Body of pancreas (tissue), 4 donors: ENCODE measurements at regions not wholly inside any gene's neighbourhood (a gene's known extent, or its start where the extent isn't known, plus 50 kb on each side); places are given as distances from the start of the nearest gene placed in this dataset.

ENCODE experiments used
- ATAC-seq: fragments of 150-250 bp; one replicate; pipeline ENCODE4 v1.9.1; 2016
- DNase-seq, 4 donors: peaks; one replicate each; pipeline ENCODE4 v3.0.0-alpha.2; 2019
- H3K27ac ChIP-seq, 4 donors: fragments of 200-600 bp; sonication (generic); 1 replicate in 3 of 4; 2 replicates in 1 of 4; pipeline versions ENCODE4 v1.5.1 to v1.6.1; 2016 to 2019; ENCODE audit warnings: mild to moderate bottlenecking in 1 of 4, mixed read lengths in 1 of 4, moderate library complexity in 1 of 4
- H3K27me3 ChIP-seq, 2 donors: fragments of 200-600 bp; sonication (generic); one replicate each; pipeline ENCODE4 v1.6.0; 2016; ENCODE audit warnings: mild to moderate bottlenecking in 1 of 2
- H3K36me3 ChIP-seq, 2 donors: fragments of 200-600 bp; sonication (generic); replicated peaks in 1 of 2; 2 replicates each; pipeline ENCODE4 v1.5.1; 2016; ENCODE audit warnings: low read depth in 2 of 2; ENCODE audit not compliant: insufficient read depth in 1 of 2
- H3K4me1 ChIP-seq: fragments of 200-600 bp; sonication (generic); one replicate; pipeline ENCODE4 v1.6.0; 2016
- H3K4me3 ChIP-seq, 2 donors: fragments of 200-600 bp; sonication (generic); 1 replicate in 1 of 2; 2 replicates in 1 of 2; pipeline ENCODE4 v1.5.1; 2016 to 2019
- H3K9me3 ChIP-seq, 3 donors: fragments of 200-600 bp; sonication (generic); 1 replicate in 2 of 3; 2 replicates in 1 of 3; pipeline ENCODE4 v1.5.1; 2016
- POLR2A ChIP-seq, 3 donors: fragments of 450-650 bp; IDR thresholded peaks; one replicate each; pipeline ENCODE4 v1.6.1; 2016; ENCODE audit warnings: antibody characterized with exemption in 3 of 3, mild to moderate bottlenecking in 2 of 3
- WGBS, 2 donors: methylation state at CpG; one replicate each; pipeline ENCODE4 v1.1.5; 2017; 5-methylcytosine and 5-hydroxymethylcytosine counted together
- intact Hi-C: fragments of 100-400 bp; cut with DNase I; formaldehyde crosslinking; loops from one replicate; pipeline ENCODE4 v1.15.1; 2023
- TF ChIP-seq, protein P1 (sequence below), 7 experiments: fragments of 450-650 bp in 4 of 7; fragments of 200-600 bp in 3 of 7; sonication (generic) in 3 of 7; IDR thresholded peaks; one replicate each; pipeline ENCODE4 v1.5.1; 2016 to 2019; ENCODE audit warnings: antibody characterized with exemption in 7 of 7

DNA sequence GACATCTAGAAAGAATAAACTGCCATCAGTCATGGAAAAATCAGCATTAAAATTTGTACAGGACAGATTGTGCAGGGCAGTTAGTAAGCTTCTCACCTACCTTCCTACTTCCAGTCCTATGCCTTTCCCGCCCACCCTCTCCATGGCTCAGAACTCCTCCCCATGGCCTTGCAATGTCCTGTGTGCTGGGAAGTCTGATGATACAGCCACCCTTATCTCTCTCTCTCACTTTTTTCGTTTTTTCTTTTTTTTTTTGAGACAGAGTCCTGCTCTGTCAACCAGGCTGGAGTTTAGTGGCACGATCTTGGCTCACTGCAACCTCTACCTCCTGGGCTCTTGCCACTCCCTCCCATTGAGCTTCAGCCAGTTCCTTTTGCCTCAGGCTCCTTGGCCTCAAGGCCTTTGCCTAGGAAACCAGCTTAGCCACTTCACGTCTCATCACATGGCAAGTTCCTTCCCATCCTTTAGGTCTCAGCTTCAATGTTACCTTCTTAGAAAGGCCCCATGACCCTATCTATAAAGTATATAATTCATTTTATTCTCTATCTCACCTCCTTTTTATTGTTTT, 259.7 kb downstream of the NKX6-1 start:
- no peaks in the 10 kb centered on the region for H3K27me3 ChIP-seq
- no peak overlapping the region for H3K27ac ChIP-seq
- intact Hi-C loops, result no loop called here
- WGBS, 2 donors, result 55 to 57% methylated on average over 4 of the region's 4 CpGs
- no peaks in the 10 kb centered on the region for H3K4me1 ChIP-seq
- no peaks in the 10 kb centered on the region for H3K9me3 ChIP-seq
- no peak for DNase-seq
- H3K4me3 ChIP-seq, result no peak overlapping the region
- no peaks in the 10 kb centered on the region for H3K36me3 ChIP-seq
- no peak for TF ChIP-seq POLR2A (IDR thresholded peaks at IDR 0.05)
- TF ChIP-seq, protein P1, sequence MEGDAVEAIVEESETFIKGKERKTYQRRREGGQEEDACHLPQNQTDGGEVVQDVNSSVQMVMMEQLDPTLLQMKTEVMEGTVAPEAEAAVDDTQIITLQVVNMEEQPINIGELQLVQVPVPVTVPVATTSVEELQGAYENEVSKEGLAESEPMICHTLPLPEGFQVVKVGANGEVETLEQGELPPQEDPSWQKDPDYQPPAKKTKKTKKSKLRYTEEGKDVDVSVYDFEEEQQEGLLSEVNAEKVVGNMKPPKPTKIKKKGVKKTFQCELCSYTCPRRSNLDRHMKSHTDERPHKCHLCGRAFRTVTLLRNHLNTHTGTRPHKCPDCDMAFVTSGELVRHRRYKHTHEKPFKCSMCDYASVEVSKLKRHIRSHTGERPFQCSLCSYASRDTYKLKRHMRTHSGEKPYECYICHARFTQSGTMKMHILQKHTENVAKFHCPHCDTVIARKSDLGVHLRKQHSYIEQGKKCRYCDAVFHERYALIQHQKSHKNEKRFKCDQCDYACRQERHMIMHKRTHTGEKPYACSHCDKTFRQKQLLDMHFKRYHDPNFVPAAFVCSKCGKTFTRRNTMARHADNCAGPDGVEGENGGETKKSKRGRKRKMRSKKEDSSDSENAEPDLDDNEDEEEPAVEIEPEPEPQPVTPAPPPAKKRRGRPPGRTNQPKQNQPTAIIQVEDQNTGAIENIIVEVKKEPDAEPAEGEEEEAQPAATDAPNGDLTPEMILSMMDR (IDR thresholded peaks at IDR 0.05), result no peak
- ATAC-seq, result no peak

DNA sequence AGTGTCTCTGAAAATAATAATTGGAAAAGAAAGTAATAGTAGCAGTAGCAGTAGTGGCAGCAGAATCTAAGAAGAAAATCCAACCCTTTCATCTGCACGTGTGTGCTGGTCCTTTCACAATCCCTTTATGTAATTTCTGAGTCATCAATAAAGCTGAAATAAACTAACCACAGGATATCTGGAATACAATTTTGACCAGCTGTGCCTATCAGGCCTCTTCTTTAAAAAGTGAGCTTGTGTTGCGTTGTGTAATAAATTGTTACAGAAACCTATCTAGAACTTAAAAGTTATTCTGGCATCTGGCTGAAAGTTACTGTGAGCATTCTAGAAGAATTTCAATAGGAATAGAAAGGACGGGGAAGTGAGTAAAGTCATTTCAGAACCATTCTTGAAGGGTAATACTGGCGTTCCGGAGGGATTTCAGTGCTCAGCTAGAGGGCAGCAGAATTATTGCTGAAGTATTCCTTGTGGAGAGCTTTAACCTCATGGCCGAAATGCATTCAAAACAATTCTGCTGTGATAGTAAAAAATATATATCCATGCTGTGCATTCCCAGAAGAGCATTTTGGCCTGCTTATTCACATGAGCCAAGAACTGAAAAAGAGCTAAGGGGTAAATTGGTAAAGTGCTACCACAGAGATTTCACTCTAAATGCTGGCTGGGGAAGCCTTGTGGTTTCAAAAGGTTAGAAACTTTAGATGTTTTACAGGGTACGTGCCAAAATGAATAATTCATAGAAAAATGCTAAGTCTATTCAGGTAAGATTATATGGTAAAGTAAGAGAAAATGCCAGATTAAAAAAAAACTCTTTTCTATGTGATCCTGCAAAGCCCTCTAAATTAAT, 260.6 kb downstream of the NKX6-1 start:
- ATAC-seq, result no peak
- intact Hi-C loops, result no loop called here
- H3K4me1 ChIP-seq, result no peaks in the 10 kb centered on the region
- H3K9me3 ChIP-seq, result no peaks in the 10 kb centered on the region
- WGBS, 2 donors, result 44 to 50% methylated on average over 7 of the region's 7 CpGs
- no peak overlapping the region for H3K4me3 ChIP-seq
- DNase-seq, result no peak
- H3K27me3 ChIP-seq, result no peaks in the 10 kb centered on the region
- no peaks in the 10 kb centered on the region for H3K36me3 ChIP-seq
- no peak for TF ChIP-seq POLR2A (IDR thresholded peaks at IDR 0.05)
- TF ChIP-seq, protein P1 (IDR thresholded peaks at IDR 0.05), result no peak
- H3K27ac ChIP-seq, result no peak overlapping the region

DNA sequence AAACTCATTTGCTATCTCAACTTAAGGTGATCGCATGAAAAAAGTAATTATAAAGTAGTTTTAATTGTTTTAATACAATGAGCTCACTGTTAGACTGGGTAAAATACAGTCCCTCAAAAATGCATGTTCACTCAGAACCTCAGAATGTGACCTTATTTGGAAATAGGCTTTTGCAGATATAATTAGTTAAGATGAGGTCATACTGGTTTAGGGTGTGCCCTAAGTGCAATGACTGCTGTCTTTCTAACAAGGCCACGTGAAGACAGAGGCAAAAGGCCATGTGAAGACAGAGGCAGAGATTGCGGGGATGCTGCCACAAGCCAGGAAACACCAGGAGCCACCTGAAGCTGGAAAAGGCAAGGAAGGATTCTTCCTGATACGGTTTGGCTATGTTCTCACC, 262.1 kb downstream of the NKX6-1 start:
- Histone ChIP-seq H3K27me3 (no peaks in the 10 kb centered on the region), H3K27ac (no peak overlapping the region), H3K9me3 (no peaks in the 10 kb centered on the region), H3K4me1 (no peaks in the 10 kb centered on the region), H3K36me3 (no peaks in the 10 kb centered on the region), H3K4me3 (no peak overlapping the region)
- ATAC-seq, result no peak
- no peak for DNase-seq
- no peak for TF ChIP-seq POLR2A (IDR thresholded peaks at IDR 0.05)
- TF ChIP-seq, protein P1 (IDR thresholded peaks at IDR 0.05), result no peak
- 65 to 74% methylated on average over 4 of the region's 4 CpGs for WGBS, 2 donors
- intact Hi-C loops, result no loop called here

DNA sequence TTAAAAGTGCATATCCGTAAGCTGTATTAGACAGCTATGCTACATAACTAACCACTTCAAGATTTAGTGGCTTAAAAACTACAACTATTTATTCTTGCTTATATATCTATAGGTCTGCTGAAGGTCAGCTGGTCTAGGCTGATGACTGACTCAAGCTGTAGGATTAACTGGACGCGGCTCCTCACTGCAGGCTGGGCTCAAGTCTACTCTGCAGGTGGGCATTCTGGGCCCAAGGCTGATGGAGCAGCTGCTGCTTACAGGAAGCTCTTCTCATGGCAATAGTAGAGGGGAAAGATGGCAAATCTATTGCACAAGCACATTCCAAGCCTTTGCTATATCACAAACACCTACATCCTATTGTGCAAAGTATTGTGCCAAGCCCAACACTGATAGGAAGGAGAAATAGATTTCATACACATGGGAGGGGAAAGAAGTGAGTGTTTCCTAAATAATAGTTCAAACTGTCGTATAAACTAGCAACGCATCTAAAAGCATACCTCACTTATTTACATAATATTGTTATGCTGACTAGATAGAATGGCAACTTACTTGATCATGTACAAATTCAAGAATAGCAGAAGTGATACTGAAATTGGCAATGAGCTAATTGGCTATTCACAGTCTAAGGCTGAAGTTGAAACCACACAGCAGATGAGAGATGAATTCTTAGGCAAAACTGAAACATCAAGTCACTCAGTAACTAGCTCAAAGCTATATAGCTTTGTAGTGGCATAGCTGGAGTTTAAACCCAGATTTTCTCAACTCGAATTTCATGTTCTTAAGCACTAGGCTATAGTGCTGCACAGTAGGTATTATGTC, 263.8 kb downstream of the NKX6-1 start:
- Histone ChIP-seq H3K4me1 (no peaks in the 10 kb centered on the region), H3K27ac (no peak overlapping the region), H3K4me3 (no peak overlapping the region), H3K36me3 (no peaks in the 10 kb centered on the region), H3K27me3 (no peaks in the 10 kb centered on the region), H3K9me3 (no peaks in the 10 kb centered on the region)
- WGBS, 2 donors, result 74 to 81% methylated on average over 6 of the region's 6 CpGs
- TF ChIP-seq, protein P1 (IDR thresholded peaks at IDR 0.05), result no peak
- TF ChIP-seq POLR2A (IDR thresholded peaks at IDR 0.05), result no peak
- ATAC-seq (no peak), DNase-seq (no peak)
- intact Hi-C loops, result no loop called here
